Peyer's patch (tissue), 4 donors: ENCODE measurements at regions not wholly inside any gene's neighbourhood (a gene's known extent, or its start where the extent isn't known, plus 50 kb on each side); places are given as distances from the start of the nearest gene placed in this dataset.

ENCODE experiments used
- DNase-seq, 3 donors: peaks; one replicate each; pipeline ENCODE4 v3.0.0-alpha.2; 2017 to 2019
- H3K27ac ChIP-seq, 4 donors: fragments of 200-600 bp; sonication (generic); one replicate each; pipeline ENCODE4 v1.5.1; 2016 to 2019
- H3K27me3 ChIP-seq, 2 donors: fragments of 200-600 bp; sonication (generic); one replicate each; pipeline ENCODE4 v1.5.1; 2019
- H3K36me3 ChIP-seq, 3 donors: fragments of 200-600 bp; sonication (generic); one replicate each; pipeline ENCODE4 v1.5.1; 2016 to 2019
- H3K4me1 ChIP-seq, 4 donors: fragments of 200-600 bp; sonication (generic); one replicate each; pipeline ENCODE4 v1.5.1; 2016 to 2019
- H3K4me3 ChIP-seq, 4 donors: fragments of 200-600 bp; sonication (generic); 1 replicate in 3 of 4; 2 replicates in 1 of 4; pipeline ENCODE4 v1.5.1; 2016 to 2019; ENCODE audit warnings: mild to moderate bottlenecking in 1 of 4
- H3K9me3 ChIP-seq, 4 donors: fragments of 200-600 bp; sonication (generic); one replicate each; pipeline ENCODE4 v1.5.1; 2016 to 2019; ENCODE audit warnings: mild to moderate bottlenecking in 1 of 4
- POLR2A ChIP-seq, 2 donors: fragments of 450-650 bp; IDR thresholded peaks; one replicate each; pipeline ENCODE4 v1.5.1; 2017; ENCODE audit warnings: antibody characterized with exemption in 2 of 2, mild to moderate bottlenecking in 2 of 2, moderate library complexity in 2 of 2
- TF ChIP-seq, protein P1 (sequence below), 6 experiments: fragments of 450-650 bp in 4 of 6; fragments of 200-600 bp in 2 of 6; sonication (generic) in 1 of 6; IDR thresholded peaks; one replicate each; pipeline ENCODE4 v1.5.1; 2017 to 2019; ENCODE audit warnings: antibody characterized with exemption in 6 of 6, mild to moderate bottlenecking in 3 of 6, moderate library complexity in 1 of 6

GRCh38 chr3:155018621-155019330 is 61.3 kb upstream of the MME start:
- Histone ChIP-seq H3K27ac (no peak overlapping the region), H3K27me3 (no peaks in the 10 kb centered on the region), H3K9me3 (no peaks in the 10 kb centered on the region), H3K36me3 (no peaks in the 10 kb centered on the region), H3K4me1 (no peaks in the 10 kb centered on the region), H3K4me3 (no peak overlapping the region)
- TF ChIP-seq POLR2A (IDR thresholded peaks at IDR 0.05) = no peak
- TF ChIP-seq, protein P1, sequence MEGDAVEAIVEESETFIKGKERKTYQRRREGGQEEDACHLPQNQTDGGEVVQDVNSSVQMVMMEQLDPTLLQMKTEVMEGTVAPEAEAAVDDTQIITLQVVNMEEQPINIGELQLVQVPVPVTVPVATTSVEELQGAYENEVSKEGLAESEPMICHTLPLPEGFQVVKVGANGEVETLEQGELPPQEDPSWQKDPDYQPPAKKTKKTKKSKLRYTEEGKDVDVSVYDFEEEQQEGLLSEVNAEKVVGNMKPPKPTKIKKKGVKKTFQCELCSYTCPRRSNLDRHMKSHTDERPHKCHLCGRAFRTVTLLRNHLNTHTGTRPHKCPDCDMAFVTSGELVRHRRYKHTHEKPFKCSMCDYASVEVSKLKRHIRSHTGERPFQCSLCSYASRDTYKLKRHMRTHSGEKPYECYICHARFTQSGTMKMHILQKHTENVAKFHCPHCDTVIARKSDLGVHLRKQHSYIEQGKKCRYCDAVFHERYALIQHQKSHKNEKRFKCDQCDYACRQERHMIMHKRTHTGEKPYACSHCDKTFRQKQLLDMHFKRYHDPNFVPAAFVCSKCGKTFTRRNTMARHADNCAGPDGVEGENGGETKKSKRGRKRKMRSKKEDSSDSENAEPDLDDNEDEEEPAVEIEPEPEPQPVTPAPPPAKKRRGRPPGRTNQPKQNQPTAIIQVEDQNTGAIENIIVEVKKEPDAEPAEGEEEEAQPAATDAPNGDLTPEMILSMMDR (IDR thresholded peaks at IDR 0.05) = no peak
- no peak for DNase-seq

DNA sequence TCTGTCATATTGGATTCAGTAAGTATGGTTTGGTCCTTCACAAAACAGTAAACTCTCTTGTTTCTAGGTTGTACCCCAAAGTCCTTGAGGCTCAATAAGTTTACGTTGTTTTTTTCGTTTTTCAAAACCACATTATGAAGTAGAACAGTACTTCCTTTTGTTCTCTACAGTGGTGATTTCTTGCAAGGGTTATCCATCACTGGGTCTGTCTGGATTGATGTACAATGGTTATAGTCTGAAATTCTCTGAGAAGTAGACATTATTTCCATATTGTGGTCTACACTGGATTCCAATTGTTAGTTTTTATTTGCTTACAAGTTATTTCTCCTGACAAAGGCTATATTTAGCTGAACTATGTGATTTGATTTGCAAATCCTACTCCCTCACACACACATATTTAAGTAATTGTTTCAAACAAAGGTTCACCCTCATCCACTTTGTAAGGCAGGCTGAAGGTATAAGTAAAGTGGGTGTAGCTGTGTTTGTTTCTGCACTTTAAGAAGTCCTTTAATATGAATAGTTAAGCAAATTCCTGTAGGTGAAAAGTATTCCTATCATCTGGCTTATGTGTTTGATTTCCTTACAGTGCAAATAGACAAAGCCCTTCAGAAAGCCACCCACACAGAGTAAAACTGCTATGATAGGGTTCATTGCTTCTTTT is 64.2 kb upstream of the MME start:
- DNase-seq = no peak
- H3K27me3 ChIP-seq = no peaks in the 10 kb centered on the region

DNA sequence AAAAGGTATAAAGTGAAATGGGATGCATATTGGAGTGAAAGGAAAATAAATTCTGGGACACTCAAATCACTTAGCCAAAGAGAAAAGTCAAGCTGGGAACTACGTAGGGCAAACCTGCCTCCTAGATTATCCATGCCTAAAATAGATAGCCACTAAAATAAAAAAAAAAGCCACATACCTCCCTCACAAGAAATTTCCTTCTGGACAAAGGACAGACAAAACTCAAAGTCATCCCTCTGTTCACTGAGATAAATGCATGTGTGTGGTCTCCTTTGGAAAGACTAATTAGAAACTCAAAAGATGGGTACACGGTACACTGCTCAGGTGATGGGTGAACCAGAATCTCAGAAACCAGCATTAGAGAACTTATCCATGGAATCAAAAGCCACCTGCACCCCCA is 65.2 kb upstream of the MME start:
- H3K9me3 ChIP-seq = no peaks in the 10 kb centered on the region
- no peaks in the 10 kb centered on the region for H3K36me3 ChIP-seq
- TF ChIP-seq POLR2A (IDR thresholded peaks at IDR 0.05) = no peak
- TF ChIP-seq, protein P1 (IDR thresholded peaks at IDR 0.05) = no peak
- no peaks in the 10 kb centered on the region for H3K4me1 ChIP-seq
- DNase-seq = no peak
- H3K4me3 ChIP-seq = no peak overlapping the region
- no peaks in the 10 kb centered on the region for H3K27me3 ChIP-seq
- no peak overlapping the region for H3K27ac ChIP-seq

More for the DNA sequence above, 64.2 kb upstream of the MME start:
- Histone ChIP-seq H3K9me3 (no peaks in the 10 kb centered on the region), H3K4me1 (no peaks in the 10 kb centered on the region), H3K36me3 (no peaks in the 10 kb centered on the region), H3K4me3 (no peak overlapping the region), H3K27ac (no peak overlapping the region)
- TF ChIP-seq, protein P1 (IDR thresholded peaks at IDR 0.05) = no peak
- TF ChIP-seq POLR2A (IDR thresholded peaks at IDR 0.05) = no peak

DNA sequence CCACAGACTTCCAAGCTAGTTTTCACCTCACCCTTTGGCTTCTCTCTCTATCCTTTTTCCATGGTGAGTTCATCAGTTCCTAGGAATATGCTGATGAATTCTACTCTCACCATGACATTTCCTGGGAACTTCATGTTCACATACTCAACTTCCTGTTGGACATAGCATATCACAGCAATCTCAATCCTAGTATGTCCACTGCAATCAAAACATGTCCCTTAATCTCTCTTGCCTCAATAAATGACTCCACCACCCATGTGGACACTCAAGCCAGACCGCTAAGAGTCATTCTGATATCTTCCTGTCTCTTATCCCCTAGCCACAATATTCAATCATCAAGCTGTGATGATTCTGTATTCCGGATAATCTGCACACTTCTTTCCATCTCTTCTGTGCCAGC is 66.7 kb upstream of the MME start:
- no peak for TF ChIP-seq POLR2A (IDR thresholded peaks at IDR 0.05)
- TF ChIP-seq, protein P1 (IDR thresholded peaks at IDR 0.05) = no peak
- Histone ChIP-seq H3K27ac (no peak overlapping the region), H3K36me3 (no peaks in the 10 kb centered on the region), H3K4me1 (no peaks in the 10 kb centered on the region), H3K27me3 (no peaks in the 10 kb centered on the region), H3K9me3 (no peaks in the 10 kb centered on the region), H3K4me3 (no peak overlapping the region)
- DNase-seq = no peak

GRCh38 chr3:155012584-155012983 is 67.5 kb upstream of the MME start:
- no peak overlapping the region for H3K4me3 ChIP-seq
- H3K27me3 ChIP-seq = no peaks in the 10 kb centered on the region
- DNase-seq = no peak
- no peaks in the 10 kb centered on the region for H3K9me3 ChIP-seq
- TF ChIP-seq, protein P1 (IDR thresholded peaks at IDR 0.05) = no peak
- no peak for TF ChIP-seq POLR2A (IDR thresholded peaks at IDR 0.05)
- no peaks in the 10 kb centered on the region for H3K4me1 ChIP-seq
- no peaks in the 10 kb centered on the region for H3K36me3 ChIP-seq
- no peak overlapping the region for H3K27ac ChIP-seq
